BJ (cell line): ENCODE measurements at regions not wholly inside any gene's neighbourhood (a gene's known extent, or its start where the extent isn't known, plus 50 kb on each side); places are given as distances from the start of the nearest gene placed in this dataset.

Source experiments
- CTCF ChIA-PET: fragments of 350-600 bp; formaldehyde crosslinking; extraction: SDS; loops from one replicate; lab custom pipeline; 2021; ENCODE audit warnings: antibody characterized with exemption, inconsistent platforms; lab: Yijun Ruan, JAX
- POLR2A ChIA-PET: fragments of 300-600 bp; sonication (Branson Sonifier 250); formaldehyde crosslinking; extraction: SDS; loops from one replicate; lab custom pipeline; 2021; ENCODE audit warnings: antibody characterized with exemption; lab: Charles Lee
- DNase-seq: peaks from one replicate; pipeline ENCODE4 v3.0.0-alpha.2; 2011; ENCODE audit warnings: low read depth
- H3K27me3 ChIP-seq: 2 replicates; pipeline ENCODE4 v1.6.0; 2011; ENCODE audit warnings: low read length; ENCODE audit not compliant: control insufficient read depth, insufficient read depth
- H3K36me3 ChIP-seq: 2 replicates; pipeline ENCODE4 v1.5.1; 2011; ENCODE audit warnings: low read length; ENCODE audit not compliant: control insufficient read depth, insufficient read depth
- H3K4me3 ChIP-seq: 2 replicates; pipeline ENCODE4 v1.5.1; 2011; ENCODE audit warnings: low read depth, mild to moderate bottlenecking, control low read depth, low read length
- TF ChIP-seq, protein P1 (sequence below): IDR thresholded peaks from 2 replicates; pipeline ENCODE4 v1.5.1; 2011; ENCODE audit warnings: low read depth, mild to moderate bottlenecking, control low read depth, inconsistent platforms, low read length, moderate library complexity; ENCODE audit not compliant: insufficient read depth

- H3K27me3 ChIP-seq = peaks cover under 1% of the 10 kb centered on the region
- no peaks in the 10 kb centered on the region for H3K36me3 ChIP-seq
- TF ChIP-seq, protein P1, sequence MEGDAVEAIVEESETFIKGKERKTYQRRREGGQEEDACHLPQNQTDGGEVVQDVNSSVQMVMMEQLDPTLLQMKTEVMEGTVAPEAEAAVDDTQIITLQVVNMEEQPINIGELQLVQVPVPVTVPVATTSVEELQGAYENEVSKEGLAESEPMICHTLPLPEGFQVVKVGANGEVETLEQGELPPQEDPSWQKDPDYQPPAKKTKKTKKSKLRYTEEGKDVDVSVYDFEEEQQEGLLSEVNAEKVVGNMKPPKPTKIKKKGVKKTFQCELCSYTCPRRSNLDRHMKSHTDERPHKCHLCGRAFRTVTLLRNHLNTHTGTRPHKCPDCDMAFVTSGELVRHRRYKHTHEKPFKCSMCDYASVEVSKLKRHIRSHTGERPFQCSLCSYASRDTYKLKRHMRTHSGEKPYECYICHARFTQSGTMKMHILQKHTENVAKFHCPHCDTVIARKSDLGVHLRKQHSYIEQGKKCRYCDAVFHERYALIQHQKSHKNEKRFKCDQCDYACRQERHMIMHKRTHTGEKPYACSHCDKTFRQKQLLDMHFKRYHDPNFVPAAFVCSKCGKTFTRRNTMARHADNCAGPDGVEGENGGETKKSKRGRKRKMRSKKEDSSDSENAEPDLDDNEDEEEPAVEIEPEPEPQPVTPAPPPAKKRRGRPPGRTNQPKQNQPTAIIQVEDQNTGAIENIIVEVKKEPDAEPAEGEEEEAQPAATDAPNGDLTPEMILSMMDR = no peak
- ChIA-PET CTCF (interaction anchor here (1.3 kb wide), 1 partner anchor 9 kb away, joined by 5 read pairs; no protein-coding TSS in a partner anchor), POLR2A (no interaction called here)
- DNase-seq = no peak
- no peak overlapping the region for H3K4me3 ChIP-seq
Observed at GRCh38 chr9:71557310-71557709, 211.0 kb downstream of the CEMIP2 start.

DNA sequence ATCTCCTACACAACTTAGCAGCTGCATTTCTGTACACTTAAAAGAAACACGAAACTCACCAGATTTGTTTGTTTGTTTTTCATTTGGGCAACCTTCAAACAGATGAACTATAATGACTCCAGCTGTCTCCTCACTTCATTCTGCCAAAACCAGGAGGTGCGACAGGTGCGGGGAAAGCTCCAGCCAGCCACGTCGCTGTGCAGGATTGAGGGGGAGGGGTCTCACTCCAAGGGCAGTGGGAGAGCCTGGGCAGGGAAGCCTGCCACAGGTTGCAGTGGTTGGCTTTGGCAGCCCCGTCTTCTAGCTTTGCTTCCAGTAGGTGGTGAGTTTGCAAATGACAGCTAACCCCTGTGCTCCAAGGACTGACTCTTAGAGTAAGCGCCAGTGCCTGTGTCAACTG, 215.8 kb downstream of the CEMIP2 start:
- Histone ChIP-seq H3K27me3 (peaks cover 4% of the 10 kb centered on the region), H3K4me3 (no peak overlapping the region), H3K36me3 (no peaks in the 10 kb centered on the region)
- ChIA-PET CTCF (no interaction called here), POLR2A (no interaction called here)
- TF ChIP-seq, protein P1 = no peak
- DNase-seq = no peak

GRCh38 chr9:71549023-71549422, 219.3 kb downstream of the CEMIP2 start:
- POLR2A ChIA-PET = interaction anchor here (0.7 kb wide), 1 partner anchor 35 kb away, joined by 7 read pairs; no protein-coding TSS in a partner anchor
- DNase-seq = no peak
- Histone ChIP-seq H3K27me3 (peaks cover 4% of the 10 kb centered on the region), H3K4me3 (no peak overlapping the region), H3K36me3 (no peaks in the 10 kb centered on the region)
- TF ChIP-seq, protein P1 = no peak
- CTCF ChIA-PET = no interaction called here

GRCh38 chr9:71544464-71544863, 223.8 kb downstream of the CEMIP2 start:
- TF ChIP-seq, protein P1 = no peak
- H3K4me3 ChIP-seq = no peak overlapping the region
- ChIA-PET CTCF (interaction anchor here (0.9 kb wide), 1 partner anchor 14 kb away, joined by 3 read pairs; no protein-coding TSS in a partner anchor), POLR2A (no interaction called here)
- H3K27me3 ChIP-seq = peaks cover 2% of the 10 kb centered on the region; the same call in 1 of the 2 replicates
- no peaks in the 10 kb centered on the region for H3K36me3 ChIP-seq
- no peak for DNase-seq

GRCh38 chr9:71541436-71541835, 226.9 kb downstream of the CEMIP2 start:
- no peak for DNase-seq
- Histone ChIP-seq H3K27me3 (no peaks in the 10 kb centered on the region; the same call in 1 of the 2 replicates), H3K4me3 (no peak overlapping the region), H3K36me3 (no peaks in the 10 kb centered on the region)
- ChIA-PET POLR2A (no interaction called here), CTCF (interaction anchor here (1.2 kb wide), 1 partner anchor 256 kb away, joined by 3 read pairs; no protein-coding TSS in a partner anchor)
- TF ChIP-seq, protein P1 = no peak
